ENCODE measurements at regions not wholly inside any gene's neighbourhood (a gene's known extent, or its start where the extent isn't known, plus 50 kb on each side); places are given as distances from the start of the nearest gene placed in this dataset.

- TF ChIP-seq POLR2A (IDR thresholded peaks at IDR 0.05) (no peak), CTCF (IDR thresholded peaks at IDR 0.05) (no peak), EP300 (IDR thresholded peaks at IDR 0.05) (no peak)
These were observed 64.0 kb upstream of the ZEB2 start for GRCh38 chr2:144583741-144584453.

Data from sigmoid colon (tissue), 4 donors.